GM21367 (cell line): ENCODE measurements at regions not wholly inside any gene's neighbourhood (a gene's known extent, or its start where the extent isn't known, plus 50 kb on each side); places are given as distances from the start of the nearest gene placed in this dataset.
"Not testable (repeated sequence)": the region's sequence is repeated elsewhere in the genome, so short reads cannot be mapped to it uniquely, and the experiment has no call there.

ENCODE experiments used
- ATAC-seq: cut with Tn5 transposase; IDR thresholded peaks from one replicate; pipeline ENCODE4 v1.9.1; 2021; ENCODE audit not compliant: unreplicated experiment

DNA sequence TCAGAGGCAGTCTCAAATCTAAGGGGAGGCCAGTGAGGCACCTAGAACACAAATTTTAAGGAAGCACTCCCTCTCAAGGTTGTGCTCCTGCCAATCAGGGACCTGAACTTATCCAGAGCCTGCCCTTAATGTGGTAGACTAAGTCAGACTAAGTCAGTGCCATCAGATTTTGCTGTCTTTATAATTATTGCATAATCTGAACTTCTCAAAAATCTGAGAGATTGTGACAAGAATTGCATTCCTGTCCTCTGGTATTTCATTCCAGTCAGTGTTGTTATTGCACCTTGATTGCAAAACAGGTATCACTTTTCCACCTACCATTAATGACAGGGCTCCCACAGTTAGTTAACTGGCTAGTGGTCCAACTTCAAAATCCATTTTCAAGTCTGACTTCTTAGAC, 197.1 kb upstream of the HCN1 start:
- ATAC-seq, result no peak

DNA sequence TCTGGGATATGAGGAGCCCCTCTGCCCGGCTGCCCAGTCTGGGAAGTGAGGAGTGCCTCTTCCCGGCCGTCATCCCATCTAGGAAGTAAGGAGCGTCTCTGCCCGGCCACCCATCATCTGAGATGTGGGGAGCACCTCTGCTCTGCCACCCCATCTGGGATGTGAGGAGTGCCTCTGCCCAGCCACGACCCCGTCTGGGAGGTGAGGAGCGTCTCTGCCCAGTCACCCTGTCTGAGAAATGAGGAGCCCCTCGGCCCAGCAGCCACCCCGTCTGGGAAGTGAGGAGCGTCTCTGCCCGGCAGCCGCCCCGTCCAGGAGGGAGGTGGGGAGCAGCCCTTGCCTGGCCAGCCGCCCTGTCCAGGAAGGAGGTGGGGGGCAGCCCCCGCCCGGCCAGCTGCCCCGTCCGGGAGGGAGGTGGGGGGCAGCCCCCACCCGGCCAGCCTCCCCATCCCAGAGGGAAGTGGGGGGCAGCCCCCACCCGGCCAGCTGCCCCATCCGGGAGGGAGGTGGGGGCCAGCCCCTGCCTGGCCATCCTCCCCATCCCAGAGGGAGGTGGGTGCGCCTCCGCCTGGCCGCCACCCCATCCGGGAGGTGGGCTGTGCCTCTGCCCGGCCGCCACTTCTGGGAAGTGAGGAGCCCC, 194.4 kb upstream of the HCN1 start:
- ATAC-seq, result not testable (repeated sequence)

DNA sequence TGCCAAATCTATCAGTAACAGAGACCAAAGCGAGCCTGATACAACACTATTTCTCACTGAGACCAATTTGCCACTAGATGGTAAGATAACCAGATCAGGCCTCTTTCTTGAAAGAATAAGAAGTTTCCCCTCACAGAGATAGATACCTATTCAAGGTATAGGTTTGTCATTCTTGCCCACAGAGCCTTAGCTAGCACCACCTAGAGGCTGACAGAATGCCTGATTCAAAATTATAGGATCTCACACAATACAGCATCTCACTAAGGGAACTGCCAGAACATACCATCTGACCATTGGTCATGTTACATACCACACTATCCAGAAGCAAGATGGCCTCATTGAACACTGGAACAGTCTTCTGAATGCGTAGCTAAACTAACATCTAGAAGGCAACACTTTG, 166.6 kb upstream of the HCN1 start:
- no peak for ATAC-seq

DNA sequence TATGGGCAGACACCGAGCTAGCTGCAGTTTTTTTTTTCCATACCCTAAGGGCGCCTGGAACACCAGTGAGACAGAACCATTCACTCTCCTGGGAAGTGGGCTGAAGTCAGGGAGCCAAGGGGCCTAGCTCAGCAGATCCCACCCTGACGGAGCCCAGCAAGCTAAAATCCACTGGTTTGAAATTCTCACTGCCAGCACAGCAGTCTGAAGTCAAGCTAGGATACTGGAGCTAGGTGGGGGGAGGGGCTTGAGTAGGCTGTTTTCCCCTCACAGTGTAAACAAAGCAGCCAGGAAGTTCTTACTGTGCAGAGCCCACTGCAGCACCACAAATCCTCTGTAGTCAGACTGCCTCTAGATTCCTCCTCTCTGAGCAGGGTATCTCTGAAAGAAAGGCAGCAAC, 151.7 kb upstream of the HCN1 start:
- ATAC-seq, result no peak

DNA sequence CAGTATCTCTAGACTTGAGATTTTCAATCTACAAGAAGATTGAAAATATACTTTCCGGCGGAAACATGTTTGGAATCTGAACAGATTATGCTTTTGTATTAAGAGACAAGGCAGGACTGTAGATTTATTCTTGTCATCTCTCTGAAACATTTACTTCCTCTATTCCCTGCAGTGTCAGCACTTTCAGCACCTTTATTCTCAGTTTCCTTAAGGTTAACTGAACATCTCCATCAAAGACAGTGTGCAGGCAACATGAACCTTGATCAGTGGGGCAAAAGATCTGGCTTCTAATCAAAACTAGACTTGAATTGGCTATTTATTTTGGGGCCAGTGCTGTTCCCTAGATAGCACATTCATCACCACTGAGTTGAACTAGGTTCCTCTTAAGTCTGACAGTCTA, 129.9 kb upstream of the HCN1 start:
- ATAC-seq, result no peak

DNA sequence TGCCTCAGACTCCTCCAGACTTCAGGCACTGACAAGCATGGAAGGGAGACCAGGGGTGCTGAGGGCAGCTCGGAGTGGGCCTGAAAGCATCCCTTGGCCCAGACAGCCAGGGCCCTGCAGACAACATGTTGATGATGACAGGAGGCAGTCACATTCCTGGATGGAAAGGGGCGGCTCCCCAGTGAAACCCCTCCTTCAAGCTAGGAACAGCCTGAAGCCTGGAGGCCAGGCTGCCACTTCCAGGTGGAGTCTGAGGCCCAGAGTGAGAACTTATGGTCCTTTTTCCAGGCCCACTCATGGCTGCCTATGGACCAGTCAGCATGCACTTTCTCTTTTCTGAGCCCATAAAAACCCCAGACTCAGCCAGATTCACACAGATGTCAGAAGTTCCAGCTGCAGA, 104.2 kb upstream of the HCN1 start:
- ATAC-seq, result no peak

DNA sequence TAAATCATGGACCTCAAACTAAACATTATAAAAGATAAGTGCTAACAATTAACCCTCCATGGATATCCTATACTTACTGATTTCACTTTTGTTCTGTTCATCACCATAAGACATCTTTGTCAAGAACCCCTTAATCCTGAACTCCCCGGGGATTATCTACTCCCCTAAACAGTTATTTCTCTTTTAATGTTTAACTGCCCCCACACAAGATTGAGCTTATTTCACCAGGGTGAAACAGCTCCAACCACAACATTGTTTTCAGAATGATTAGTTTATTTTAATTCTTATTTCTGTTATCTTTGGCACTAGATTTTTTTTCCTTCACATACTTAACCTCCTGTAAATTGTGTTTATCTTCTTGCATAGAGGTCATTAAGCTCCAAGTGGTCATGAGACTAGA, 103.2 kb upstream of the HCN1 start:
- ATAC-seq, result no peak

DNA sequence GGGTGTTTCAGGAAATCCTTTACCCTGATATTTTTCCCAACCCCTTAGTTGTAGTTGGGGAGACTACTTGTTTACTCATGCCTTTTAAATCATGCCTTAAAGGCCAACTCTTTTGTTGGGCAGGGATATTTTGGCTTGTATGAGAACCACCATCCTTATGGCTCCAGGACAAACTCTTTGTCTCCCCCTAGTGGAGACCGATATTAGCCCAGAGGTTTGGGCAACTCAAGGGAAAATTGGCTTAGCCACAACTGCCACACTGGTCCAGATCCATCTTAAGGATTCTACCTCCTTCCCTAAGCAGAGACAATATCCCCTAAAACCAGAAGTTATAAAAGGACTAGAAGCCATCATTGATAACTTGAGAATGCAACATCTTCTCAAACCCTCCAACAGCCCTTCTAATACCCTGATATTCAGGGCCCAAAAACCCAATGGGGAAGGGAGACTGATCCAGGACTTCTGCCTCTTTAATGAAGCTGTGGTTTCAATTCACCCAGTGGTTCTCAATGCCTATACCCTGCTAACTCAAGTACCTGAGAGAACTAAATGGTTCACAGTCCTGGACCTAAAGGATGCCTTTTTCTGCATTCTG, 100.9 kb upstream of the HCN1 start:
- no peak for ATAC-seq

DNA sequence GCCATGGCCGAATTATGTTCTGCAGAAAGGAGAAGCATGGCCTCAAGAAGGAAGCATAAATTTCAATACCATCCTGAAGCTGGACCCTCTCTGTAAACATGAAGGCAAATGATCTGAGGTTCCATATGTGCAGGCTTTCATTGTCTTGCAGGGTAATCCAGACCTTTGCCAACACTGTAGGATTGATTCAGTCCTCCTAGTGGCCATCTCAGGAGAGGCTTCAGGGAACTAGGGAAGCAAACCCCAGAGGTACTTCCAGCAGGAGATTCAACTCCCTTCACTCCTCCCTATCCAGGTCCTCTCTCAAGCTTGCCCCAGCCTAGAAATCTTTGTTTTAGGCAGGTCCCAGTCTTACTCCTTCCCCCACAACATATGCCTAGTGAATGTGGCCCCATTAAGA, 99.3 kb upstream of the HCN1 start:
- no peak for ATAC-seq

DNA sequence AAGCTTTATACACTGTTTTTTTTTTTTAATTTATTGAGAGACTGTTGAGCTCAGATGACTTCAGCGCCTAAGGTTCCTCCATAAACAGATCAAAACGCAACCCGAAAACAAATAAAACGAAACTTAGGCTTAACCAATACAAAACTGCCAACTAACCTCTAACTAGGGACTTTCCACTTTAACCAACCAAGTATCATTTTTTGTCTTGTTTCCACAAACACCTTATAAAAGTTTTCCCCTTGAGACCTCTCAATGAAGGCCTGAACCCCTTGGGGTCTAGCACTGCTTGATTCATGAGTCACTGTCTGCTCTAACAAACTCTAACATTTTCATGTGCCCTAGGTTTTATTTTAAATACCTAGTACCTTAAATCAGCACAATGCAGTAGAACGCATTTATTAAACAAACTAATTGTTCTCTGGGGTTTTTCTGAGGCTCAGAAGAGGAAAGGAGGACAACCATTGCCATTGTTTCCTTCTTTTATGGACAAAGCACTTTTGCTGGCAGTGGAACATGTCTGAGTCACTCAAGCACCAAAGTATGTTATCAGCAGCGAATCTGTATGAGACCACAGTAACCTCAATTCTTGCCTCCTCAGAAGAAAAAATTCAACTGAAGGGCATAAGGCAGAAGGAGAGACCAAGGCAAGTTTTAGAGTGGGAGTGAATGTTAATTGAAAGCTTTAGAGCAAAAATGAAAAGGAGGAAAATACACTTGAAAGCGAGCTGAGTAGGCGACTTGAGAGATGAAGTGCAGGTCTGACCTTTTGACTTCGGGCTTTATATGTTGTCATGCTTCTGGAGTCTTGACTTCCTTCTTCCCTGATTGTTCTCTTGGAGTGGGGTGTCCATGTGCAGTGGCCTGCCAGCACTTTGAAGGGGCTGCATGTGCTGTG, 97.7 kb upstream of the HCN1 start:
- peak; percentile 59 for ATAC-seq

DNA sequence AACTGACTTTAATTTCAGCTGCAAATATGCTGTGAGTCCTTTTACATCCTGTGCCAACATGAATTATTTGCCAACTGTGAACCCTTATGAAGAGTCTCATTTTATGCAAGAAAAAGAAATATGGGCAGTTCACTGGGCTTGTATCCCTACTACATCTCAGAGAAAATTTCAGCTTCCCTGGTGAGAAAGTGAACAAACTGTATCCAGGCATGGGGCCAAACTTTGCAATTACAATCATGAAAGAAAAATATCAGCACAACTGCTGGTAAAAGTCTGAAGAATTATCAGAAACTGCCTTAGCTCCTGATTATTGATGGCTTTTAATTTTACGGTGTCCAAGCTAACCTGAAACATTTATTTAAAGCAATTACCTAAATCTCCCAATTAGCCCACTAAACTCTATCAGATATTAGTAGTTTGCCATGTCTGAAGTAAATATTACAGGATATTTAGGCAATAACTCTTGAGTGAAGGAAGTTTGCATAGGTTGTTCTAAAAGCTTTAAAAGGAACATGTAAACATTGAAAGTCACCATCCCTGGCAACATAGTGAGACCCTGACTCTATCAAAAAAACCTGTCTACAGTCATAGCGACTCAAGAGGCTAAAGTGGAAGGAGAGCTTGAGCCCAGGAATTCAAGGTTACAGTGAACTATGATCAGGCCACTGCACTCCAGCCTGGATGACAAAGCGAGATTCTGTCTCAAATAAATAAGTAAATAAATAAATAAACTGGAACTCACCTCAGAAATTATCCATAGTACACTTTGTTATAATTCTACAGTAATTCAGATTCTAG, 83.9 kb upstream of the HCN1 start:
- no peak for ATAC-seq

DNA sequence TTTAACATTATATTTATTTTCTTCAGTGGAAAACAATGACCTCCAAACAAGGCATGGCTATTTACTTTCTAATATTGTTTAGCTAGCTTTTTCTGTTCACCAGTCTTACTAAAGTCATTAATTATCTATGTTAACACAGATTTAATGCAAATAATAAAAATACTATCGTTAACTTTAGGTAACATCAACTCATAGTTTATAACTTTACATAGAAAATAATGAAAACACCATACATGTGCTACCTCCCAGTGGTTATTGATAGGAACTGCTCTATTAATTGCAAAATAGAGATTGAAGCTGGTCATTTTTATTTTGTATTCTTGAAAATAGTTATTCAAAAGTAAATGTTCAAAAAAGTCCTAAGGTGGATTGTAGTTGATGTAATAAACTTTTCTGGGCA, 78.3 kb upstream of the HCN1 start:
- no peak for ATAC-seq

DNA sequence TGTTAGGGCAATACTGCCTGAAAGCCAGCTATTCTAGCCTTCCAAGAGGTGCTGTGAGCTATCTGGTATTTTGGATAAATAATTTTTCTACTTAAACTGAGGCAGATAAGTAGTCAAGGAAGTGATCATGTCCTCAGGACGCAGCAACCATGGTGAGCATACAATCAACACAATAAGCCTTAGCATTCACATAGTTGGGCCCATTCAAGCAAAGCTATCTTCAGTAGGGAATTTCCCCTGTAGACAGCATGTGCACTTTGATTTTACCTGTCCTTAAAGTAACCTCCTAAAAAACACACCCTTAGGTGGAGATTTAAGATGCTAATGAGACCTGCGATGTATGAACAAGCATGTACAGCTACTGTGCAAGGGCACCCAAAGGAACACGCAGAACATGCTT, 76.2 kb upstream of the HCN1 start:
- ATAC-seq, result no peak

DNA sequence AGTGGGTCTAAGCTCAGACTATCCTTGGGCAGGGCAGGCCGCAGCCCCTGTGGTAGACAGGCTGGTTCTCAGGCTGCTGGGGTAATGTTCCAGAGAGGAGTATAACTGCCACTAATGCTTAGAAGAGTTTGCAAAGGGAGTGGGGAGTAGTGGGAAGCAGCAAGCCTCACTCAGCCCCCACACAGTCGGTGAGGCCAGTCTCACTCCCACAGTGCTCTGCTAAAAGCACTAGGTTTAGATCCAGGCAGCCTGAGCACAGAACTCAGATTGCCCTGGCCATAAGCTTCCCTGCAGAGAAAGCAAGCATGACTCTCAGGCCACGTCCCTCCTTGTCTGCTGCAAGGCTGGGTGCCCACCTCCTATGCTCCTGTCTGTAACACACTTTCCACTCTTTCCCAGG, 69.4 kb upstream of the HCN1 start:
- no peak for ATAC-seq

DNA sequence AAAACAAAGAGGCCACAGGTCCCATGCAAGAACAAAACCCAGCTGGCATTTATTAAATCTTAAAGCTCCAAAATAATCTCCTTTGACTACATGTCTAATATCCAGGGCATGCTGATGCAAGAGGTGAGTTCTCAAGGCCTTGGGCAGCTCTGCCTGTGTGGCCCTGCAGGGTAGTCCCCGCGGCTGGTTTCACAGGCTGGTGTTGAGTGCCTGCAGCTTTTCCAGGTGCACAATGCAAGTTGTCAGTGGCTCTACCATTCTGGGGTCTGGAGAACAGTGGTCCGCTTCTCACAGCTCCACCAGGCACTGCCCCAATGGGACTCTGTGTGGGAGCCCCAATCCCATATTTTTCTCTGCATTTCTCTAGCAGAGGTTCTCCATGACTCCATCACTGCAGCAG, 54.4 kb upstream of the HCN1 start:
- no peak for ATAC-seq

DNA sequence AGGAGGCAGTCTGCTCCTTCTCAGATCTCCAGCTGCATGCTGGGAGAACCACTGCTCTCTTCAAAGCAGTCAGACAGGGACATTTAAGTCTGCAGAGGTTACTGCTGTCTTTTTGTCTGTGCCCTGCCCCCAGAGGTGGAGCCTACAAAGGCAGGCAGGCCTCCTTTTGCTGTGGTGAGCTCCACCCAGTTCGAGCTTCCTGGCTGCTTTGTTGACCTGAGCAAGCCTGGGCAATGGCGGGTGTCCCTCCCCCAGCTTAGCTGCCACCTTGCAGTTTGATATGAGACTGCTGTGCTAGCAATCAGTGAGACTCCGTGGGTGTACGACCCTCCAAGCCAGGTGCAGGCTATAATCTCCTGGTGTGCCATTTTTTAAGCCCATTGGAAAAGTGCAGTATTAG, 52.3 kb upstream of the HCN1 start:
- ATAC-seq, result not testable (repeated sequence)
